ENCODE measurements at regions not wholly inside any gene's neighbourhood (a gene's known extent, or its start where the extent isn't known, plus 50 kb on each side); places are given as distances from the start of the nearest gene placed in this dataset.

GRCh38 chr2:241936457-241937133 lies 67.1 kb downstream of the RTP5 start:
- TF ChIP-seq POLR2AphosphoS5 (IDR thresholded peaks at IDR 0.05; ENCODE audit: low read depth, low read length) (no peak), REST (IDR thresholded peaks at IDR 0.05; ENCODE audit: insufficient read depth in 1 of 2, low read depth in 2 of 2, low read length in 2 of 2) (no peak)
